GM21526 (cell line): ENCODE measurements at regions not wholly inside any gene's neighbourhood (a gene's known extent, or its start where the extent isn't known, plus 50 kb on each side); places are given as distances from the start of the nearest gene placed in this dataset.
"Not testable (repeated sequence)": the region's sequence is repeated elsewhere in the genome, so short reads cannot be mapped to it uniquely, and the experiment has no call there.

Source experiments
- ATAC-seq: cut with Tn5 transposase; IDR thresholded peaks from one replicate; pipeline ENCODE4 v1.9.1; 2021; ENCODE audit warnings: moderate library complexity; ENCODE audit not compliant: unreplicated experiment, low FRiP score

- ATAC-seq: not testable (repeated sequence)
Measured at GRCh38 chr2:90359887-90360730, 1668.6 kb downstream of the RPIA start.

GRCh38 chr2:90360731-90361035, 1669.2 kb downstream of the RPIA start:
- not testable (repeated sequence) for ATAC-seq
